ENCODE measurements at regions not wholly inside any gene's neighbourhood (a gene's known extent, or its start where the extent isn't known, plus 50 kb on each side); places are given as distances from the start of the nearest gene placed in this dataset.

GRCh38 chr3:17908399-17909191, 166.2 kb upstream of the TBC1D5 start:
- H3K9ac ChIP-seq (ENCODE audit: low read depth in 1 of 2, low read length in 2 of 2), result no peak overlapping the region
- H3K9me3 ChIP-seq (ENCODE audit: control insufficient read depth in 2 of 2, low read length in 2 of 2), result no peaks in the 10 kb centered on the region

DNA sequence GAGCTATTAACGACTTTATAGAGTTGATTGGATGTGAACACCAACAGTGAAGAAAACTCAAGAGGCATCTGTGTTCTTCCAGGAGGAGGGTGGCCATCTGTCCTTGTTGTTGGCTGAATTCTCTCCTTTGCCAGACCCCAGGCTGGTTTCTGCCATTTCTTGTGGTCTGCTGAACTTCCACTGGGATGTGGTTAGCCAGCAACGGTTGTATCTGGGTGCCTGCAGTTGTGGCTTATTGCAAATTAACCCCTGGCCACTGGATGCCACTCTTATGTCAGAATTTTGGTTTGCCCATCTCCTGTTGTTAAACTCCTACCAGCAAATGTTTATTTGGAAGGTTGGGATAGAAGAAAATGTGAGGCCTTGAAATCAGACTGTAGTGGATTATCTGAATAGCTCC, 163.6 kb upstream of the TBC1D5 start:
- H3K36me3 ChIP-seq (ENCODE audit: control insufficient read depth in 2 of 2, insufficient read depth in 2 of 2, low read length in 2 of 2), result no peaks in the 10 kb centered on the region
- H3K27ac ChIP-seq (ENCODE audit: low read depth in 2 of 2, low read length in 2 of 2), result no peak overlapping the region
- no peak overlapping the region for H3K9ac ChIP-seq (ENCODE audit: low read depth in 1 of 2, low read length in 2 of 2)
- no peaks in the 10 kb centered on the region for H3K9me3 ChIP-seq (ENCODE audit: control insufficient read depth in 2 of 2, low read length in 2 of 2)
- no peaks in the 10 kb centered on the region for H3K4me1 ChIP-seq (ENCODE audit: control insufficient read depth in 2 of 2, insufficient read depth in 2 of 2, low read length in 2 of 2)
- H3K27me3 ChIP-seq (ENCODE audit: control insufficient read depth in 2 of 2, insufficient read depth in 2 of 2, low read length in 2 of 2), result no peaks in the 10 kb centered on the region
- H3K4me3 ChIP-seq (ENCODE audit: low read length in 2 of 2), result no peak overlapping the region

More at GRCh38 chr3:17908399-17909191, 166.2 kb upstream of the TBC1D5 start:
- H3K4me3 ChIP-seq (ENCODE audit: low read length in 2 of 2), result no peak overlapping the region
- H3K27me3 ChIP-seq (ENCODE audit: control insufficient read depth in 2 of 2, insufficient read depth in 2 of 2, low read length in 2 of 2), result no peaks in the 10 kb centered on the region
- no peak overlapping the region for H3K27ac ChIP-seq (ENCODE audit: low read depth in 2 of 2, low read length in 2 of 2)
- H3K36me3 ChIP-seq (ENCODE audit: control insufficient read depth in 2 of 2, insufficient read depth in 2 of 2, low read length in 2 of 2), result no peaks in the 10 kb centered on the region
- peaks cover 0 to 5% of the 10 kb centered on the region in 2 donors for H3K4me1 ChIP-seq (ENCODE audit: control insufficient read depth in 2 of 2, insufficient read depth in 2 of 2, low read length in 2 of 2)

- H3K4me3 ChIP-seq (ENCODE audit: low read length in 2 of 2), result no peak overlapping the region
- no peak overlapping the region for H3K27ac ChIP-seq (ENCODE audit: low read depth in 2 of 2, low read length in 2 of 2)
- no peak overlapping the region for H3K9ac ChIP-seq (ENCODE audit: low read depth in 1 of 2, low read length in 2 of 2)
- no peaks in the 10 kb centered on the region for H3K36me3 ChIP-seq (ENCODE audit: control insufficient read depth in 2 of 2, insufficient read depth in 2 of 2, low read length in 2 of 2)
- H3K27me3 ChIP-seq (ENCODE audit: control insufficient read depth in 2 of 2, insufficient read depth in 2 of 2, low read length in 2 of 2), result no peaks in the 10 kb centered on the region
- H3K4me1 ChIP-seq (ENCODE audit: control insufficient read depth in 2 of 2, insufficient read depth in 2 of 2, low read length in 2 of 2), result no peaks in the 10 kb centered on the region
- no peaks in the 10 kb centered on the region for H3K9me3 ChIP-seq (ENCODE audit: control insufficient read depth in 2 of 2, low read length in 2 of 2)
Measured at GRCh38 chr3:17901893-17902292, 159.5 kb upstream of the TBC1D5 start.

DNA sequence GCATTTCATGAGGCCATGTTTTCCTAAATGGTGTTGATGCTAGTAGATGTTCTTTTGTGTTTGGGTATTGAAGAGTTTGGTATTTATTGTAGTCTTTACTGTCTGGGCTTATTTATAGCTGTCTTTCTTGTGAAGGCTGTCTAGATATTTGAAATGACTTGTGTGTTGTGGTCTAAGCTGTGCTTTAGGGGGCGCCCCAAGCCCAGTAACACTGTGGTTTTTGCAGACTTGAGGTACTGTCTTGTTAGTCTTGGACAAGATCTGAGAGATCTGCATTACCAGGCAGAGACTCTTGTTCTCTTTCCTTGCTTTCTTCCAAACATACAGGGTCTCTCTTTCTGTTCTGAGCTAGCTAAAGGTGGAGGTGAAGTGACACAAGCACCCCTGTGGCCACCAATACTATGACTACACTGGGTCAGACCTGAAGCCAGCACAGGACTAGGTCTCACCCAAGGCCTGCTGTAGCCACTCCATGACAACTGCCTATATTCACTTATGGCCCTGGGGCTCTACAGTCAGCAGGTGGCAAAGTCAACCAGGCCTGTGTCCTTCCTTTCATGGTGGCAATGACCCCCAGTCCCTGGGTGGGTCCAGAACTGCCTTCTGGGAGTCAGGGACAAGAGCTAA, 152.1 kb upstream of the TBC1D5 start:
- H3K27ac ChIP-seq (ENCODE audit: low read depth in 2 of 2, low read length in 2 of 2), result no peak overlapping the region
- no peak overlapping the region for H3K9ac ChIP-seq (ENCODE audit: low read depth in 1 of 2, low read length in 2 of 2)
- no peak overlapping the region for H3K4me3 ChIP-seq (ENCODE audit: low read length in 2 of 2)
- H3K4me1 ChIP-seq (ENCODE audit: control insufficient read depth in 2 of 2, insufficient read depth in 2 of 2, low read length in 2 of 2), result no peaks in the 10 kb centered on the region
- no peaks in the 10 kb centered on the region for H3K36me3 ChIP-seq (ENCODE audit: control insufficient read depth in 2 of 2, insufficient read depth in 2 of 2, low read length in 2 of 2)
- no peaks in the 10 kb centered on the region for H3K27me3 ChIP-seq (ENCODE audit: control insufficient read depth in 2 of 2, insufficient read depth in 2 of 2, low read length in 2 of 2)
- no peaks in the 10 kb centered on the region for H3K9me3 ChIP-seq (ENCODE audit: control insufficient read depth in 2 of 2, low read length in 2 of 2)

DNA sequence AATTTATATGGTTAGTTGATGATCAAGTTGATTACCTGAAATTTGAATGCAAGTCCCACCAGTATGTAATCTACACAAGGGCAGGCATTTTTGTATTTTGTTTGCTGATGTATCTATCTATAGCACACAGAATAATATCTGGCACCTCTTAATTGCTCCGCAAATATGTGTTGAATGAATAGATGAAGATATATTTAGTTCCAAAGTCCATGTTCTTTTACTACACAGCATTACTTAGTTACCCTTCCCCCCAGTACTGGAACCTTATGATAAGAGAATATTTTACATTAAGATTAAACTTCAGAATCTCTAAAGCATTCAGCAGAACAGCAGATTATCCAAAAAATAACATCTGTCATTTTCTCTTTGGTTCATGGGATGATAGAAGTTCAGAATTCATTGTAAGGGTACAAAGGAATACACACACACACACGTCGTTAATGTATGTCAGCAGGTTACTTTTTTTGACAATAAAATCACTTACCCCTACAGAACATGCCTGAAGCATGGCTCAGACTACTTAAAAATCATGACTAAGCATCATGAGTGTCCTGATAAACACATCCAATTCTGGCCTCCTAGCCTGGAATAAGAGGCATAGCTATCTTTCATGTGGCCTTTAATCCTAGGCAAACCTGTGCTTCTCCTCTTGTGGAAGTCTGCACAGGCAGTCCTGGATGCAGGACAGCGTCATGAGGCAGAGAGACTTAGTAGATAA, 148.9 kb upstream of the TBC1D5 start:
- Histone ChIP-seq H3K27me3 (ENCODE audit: control insufficient read depth in 2 of 2, insufficient read depth in 2 of 2, low read length in 2 of 2) (no peaks in the 10 kb centered on the region), H3K9me3 (ENCODE audit: control insufficient read depth in 2 of 2, low read length in 2 of 2) (no peaks in the 10 kb centered on the region), H3K9ac (ENCODE audit: low read depth in 1 of 2, low read length in 2 of 2) (no peak overlapping the region), H3K36me3 (ENCODE audit: control insufficient read depth in 2 of 2, insufficient read depth in 2 of 2, low read length in 2 of 2) (no peaks in the 10 kb centered on the region), H3K27ac (ENCODE audit: low read depth in 2 of 2, low read length in 2 of 2) (no peak overlapping the region), H3K4me1 (ENCODE audit: control insufficient read depth in 2 of 2, insufficient read depth in 2 of 2, low read length in 2 of 2) (no peaks in the 10 kb centered on the region), H3K4me3 (ENCODE audit: low read length in 2 of 2) (no peak overlapping the region)

DNA sequence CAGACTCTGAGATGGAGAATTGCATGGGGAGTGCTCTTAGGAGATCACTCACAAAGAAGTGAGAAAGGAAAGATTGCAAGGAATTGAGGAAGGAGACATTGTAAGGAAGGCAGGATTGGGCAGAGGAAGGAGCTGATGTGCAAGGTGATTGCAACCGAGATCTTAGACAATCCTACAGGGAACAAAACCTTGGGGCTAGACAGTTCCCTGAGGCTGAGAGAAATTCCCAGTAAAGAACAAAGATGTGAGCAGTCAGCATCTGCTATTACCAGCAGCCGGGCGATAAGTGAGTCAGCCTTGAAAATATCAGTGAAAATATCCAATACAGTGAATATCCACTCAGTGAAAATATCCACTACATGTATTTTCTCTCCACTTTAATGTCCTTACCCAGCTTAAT, 143.6 kb upstream of the TBC1D5 start:
- H3K27ac ChIP-seq (ENCODE audit: low read depth in 2 of 2, low read length in 2 of 2), result no peak overlapping the region
- no peaks in the 10 kb centered on the region for H3K9me3 ChIP-seq (ENCODE audit: control insufficient read depth in 2 of 2, low read length in 2 of 2)
- no peak overlapping the region for H3K9ac ChIP-seq (ENCODE audit: low read depth in 1 of 2, low read length in 2 of 2)
- no peaks in the 10 kb centered on the region for H3K27me3 ChIP-seq (ENCODE audit: control insufficient read depth in 2 of 2, insufficient read depth in 2 of 2, low read length in 2 of 2)
- H3K36me3 ChIP-seq (ENCODE audit: control insufficient read depth in 2 of 2, insufficient read depth in 2 of 2, low read length in 2 of 2), result no peaks in the 10 kb centered on the region
- no peak overlapping the region for H3K4me3 ChIP-seq (ENCODE audit: low read length in 2 of 2)
- H3K4me1 ChIP-seq (ENCODE audit: control insufficient read depth in 2 of 2, insufficient read depth in 2 of 2, low read length in 2 of 2), result no peaks in the 10 kb centered on the region

GRCh38 chr3:17882981-17883380, 140.6 kb upstream of the TBC1D5 start:
- Histone ChIP-seq H3K36me3 (ENCODE audit: control insufficient read depth in 2 of 2, insufficient read depth in 2 of 2, low read length in 2 of 2) (no peaks in the 10 kb centered on the region), H3K27me3 (ENCODE audit: control insufficient read depth in 2 of 2, insufficient read depth in 2 of 2, low read length in 2 of 2) (no peaks in the 10 kb centered on the region), H3K27ac (ENCODE audit: low read depth in 2 of 2, low read length in 2 of 2) (no peak overlapping the region), H3K4me3 (ENCODE audit: low read length in 2 of 2) (no peak overlapping the region), H3K9me3 (ENCODE audit: control insufficient read depth in 2 of 2, low read length in 2 of 2) (no peaks in the 10 kb centered on the region), H3K9ac (ENCODE audit: low read depth in 1 of 2, low read length in 2 of 2) (no peak overlapping the region), H3K4me1 (ENCODE audit: control insufficient read depth in 2 of 2, insufficient read depth in 2 of 2, low read length in 2 of 2) (no peaks in the 10 kb centered on the region)

GRCh38 chr3:17877299-17877698, 134.9 kb upstream of the TBC1D5 start:
- Histone ChIP-seq H3K4me3 (ENCODE audit: low read length in 2 of 2) (no peak overlapping the region), H3K9ac (ENCODE audit: low read depth in 1 of 2, low read length in 2 of 2) (no peak overlapping the region), H3K4me1 (ENCODE audit: control insufficient read depth in 2 of 2, insufficient read depth in 2 of 2, low read length in 2 of 2) (no peaks in the 10 kb centered on the region), H3K36me3 (ENCODE audit: control insufficient read depth in 2 of 2, insufficient read depth in 2 of 2, low read length in 2 of 2) (no peaks in the 10 kb centered on the region), H3K27me3 (ENCODE audit: control insufficient read depth in 2 of 2, insufficient read depth in 2 of 2, low read length in 2 of 2) (no peaks in the 10 kb centered on the region), H3K9me3 (ENCODE audit: control insufficient read depth in 2 of 2, low read length in 2 of 2) (no peaks in the 10 kb centered on the region), H3K27ac (ENCODE audit: low read depth in 2 of 2, low read length in 2 of 2) (no peak overlapping the region)

DNA sequence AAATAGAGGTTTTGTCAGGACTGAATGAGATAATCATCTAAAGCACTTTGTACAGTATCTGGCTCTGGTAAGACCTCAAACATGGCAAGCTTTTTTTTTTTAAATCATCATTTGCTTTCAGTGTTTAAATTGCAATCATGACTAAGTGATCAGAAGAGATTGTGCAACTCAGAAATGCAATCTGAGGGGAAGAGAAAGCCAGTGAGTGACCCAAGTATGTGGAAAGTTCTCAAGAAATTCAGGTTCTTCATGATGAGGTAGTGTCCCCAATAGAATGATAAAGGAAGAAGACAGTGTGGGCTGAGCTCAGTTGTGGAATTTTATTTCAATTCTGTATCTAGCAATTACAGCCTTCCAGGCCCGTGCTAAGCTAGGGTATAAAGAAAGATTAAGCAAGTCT, 132.2 kb upstream of the TBC1D5 start:
- Histone ChIP-seq H3K36me3 (ENCODE audit: control insufficient read depth in 2 of 2, insufficient read depth in 2 of 2, low read length in 2 of 2) (no peaks in the 10 kb centered on the region), H3K4me1 (ENCODE audit: control insufficient read depth in 2 of 2, insufficient read depth in 2 of 2, low read length in 2 of 2) (no peaks in the 10 kb centered on the region), H3K27me3 (ENCODE audit: control insufficient read depth in 2 of 2, insufficient read depth in 2 of 2, low read length in 2 of 2) (no peaks in the 10 kb centered on the region), H3K9me3 (ENCODE audit: control insufficient read depth in 2 of 2, low read length in 2 of 2) (no peaks in the 10 kb centered on the region), H3K4me3 (ENCODE audit: low read length in 2 of 2) (no peak overlapping the region), H3K9ac (ENCODE audit: low read depth in 1 of 2, low read length in 2 of 2) (no peak overlapping the region), H3K27ac (ENCODE audit: low read depth in 2 of 2, low read length in 2 of 2) (no peak overlapping the region)

DNA sequence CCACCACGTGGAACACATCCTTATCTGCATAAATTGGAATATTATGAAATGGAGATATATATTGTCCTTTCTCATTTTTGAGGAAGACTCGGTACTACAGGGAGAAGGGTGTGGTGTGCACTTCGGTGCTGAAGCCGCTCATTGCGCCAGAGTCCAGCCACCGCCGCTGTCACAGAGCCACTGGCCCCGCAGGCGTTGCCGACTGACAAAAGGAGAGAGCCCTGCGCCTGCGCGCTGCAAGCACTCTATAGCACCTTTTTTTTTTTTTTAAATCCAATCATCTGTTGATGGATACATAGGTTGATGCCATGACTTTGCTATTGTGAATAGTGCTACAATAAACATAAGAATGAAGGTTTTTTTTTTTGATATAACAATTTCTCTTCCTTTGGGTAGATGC, 130.0 kb upstream of the TBC1D5 start:
- Histone ChIP-seq H3K4me1 (ENCODE audit: control insufficient read depth in 2 of 2, insufficient read depth in 2 of 2, low read length in 2 of 2) (no peaks in the 10 kb centered on the region), H3K36me3 (ENCODE audit: control insufficient read depth in 2 of 2, insufficient read depth in 2 of 2, low read length in 2 of 2) (no peaks in the 10 kb centered on the region), H3K4me3 (ENCODE audit: low read length in 2 of 2) (no peak overlapping the region), H3K27me3 (ENCODE audit: control insufficient read depth in 2 of 2, insufficient read depth in 2 of 2, low read length in 2 of 2) (no peaks in the 10 kb centered on the region), H3K27ac (ENCODE audit: low read depth in 2 of 2, low read length in 2 of 2) (no peak overlapping the region), H3K9me3 (ENCODE audit: control insufficient read depth in 2 of 2, low read length in 2 of 2) (no peaks in the 10 kb centered on the region), H3K9ac (ENCODE audit: low read depth in 1 of 2, low read length in 2 of 2) (no peak overlapping the region)

All from mucosa of rectum (tissue), 2 donors.